GM18505 (cell line): ENCODE measurements at regions not wholly inside any gene's neighbourhood (a gene's known extent, or its start where the extent isn't known, plus 50 kb on each side); places are given as distances from the start of the nearest gene placed in this dataset.

Experiments
- ATAC-seq: cut with Tn5 transposase; IDR thresholded peaks from one replicate; pipeline ENCODE4 v1.9.1; 2021; ENCODE audit not compliant: unreplicated experiment
- POLR2A ChIP-seq: IDR thresholded peaks from 4 replicates; pipeline ENCODE4 v1.6.1; 2011; ENCODE audit warnings: borderline replicate concordance; ENCODE audit not compliant: insufficient read depth, insufficient read length; ENCODE audit errors: extremely low read depth

GRCh38 chr17:45679426-45679825 is 104.7 kb upstream of the CRHR1 start:
- TF ChIP-seq POLR2A = no peak
- ATAC-seq = no peak

GRCh38 chr17:45680360-45680759 is 103.8 kb upstream of the CRHR1 start:
- no peak for ATAC-seq
- TF ChIP-seq POLR2A = no peak

DNA sequence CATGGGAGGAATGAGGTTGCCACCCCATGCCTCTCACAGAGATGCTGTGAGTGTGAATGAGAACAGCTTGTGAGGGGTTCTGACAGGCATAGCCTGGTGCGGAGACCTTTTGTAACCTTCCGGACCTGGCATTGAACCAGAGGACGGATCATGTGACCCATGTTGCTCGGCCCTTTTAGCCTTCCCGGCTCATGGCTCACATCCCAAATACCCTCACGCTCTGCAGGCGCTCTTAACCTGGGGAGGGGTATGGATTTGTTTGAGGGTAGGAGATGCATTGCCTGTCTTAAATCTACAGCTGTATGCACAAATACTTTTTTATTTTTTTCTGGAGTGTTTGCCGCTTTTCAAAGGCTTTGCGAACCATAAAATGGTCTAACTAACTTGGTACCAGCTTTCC is 102.4 kb upstream of the CRHR1 start:
- no peak for TF ChIP-seq POLR2A
- ATAC-seq = no peak

DNA sequence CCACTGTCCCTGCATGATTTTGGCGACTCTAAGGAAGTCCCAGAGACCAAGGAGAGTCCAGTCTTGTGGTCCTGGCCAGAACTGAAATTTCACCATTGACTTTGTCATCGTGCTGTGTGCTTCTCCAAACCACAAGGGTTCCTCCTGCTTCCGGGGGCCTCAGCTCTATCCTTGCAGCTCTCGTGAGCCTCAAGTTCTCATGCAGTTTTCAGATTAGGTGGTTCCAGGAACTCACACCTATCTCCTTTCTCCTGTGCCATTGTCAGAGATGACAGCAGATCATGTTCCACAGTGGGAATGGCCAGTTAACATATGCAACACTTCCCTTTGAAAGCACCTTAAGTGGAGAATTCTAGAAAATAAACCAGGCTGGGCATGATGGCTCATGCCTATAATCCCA is 97.9 kb upstream of the CRHR1 start:
- TF ChIP-seq POLR2A = no peak
- ATAC-seq = no peak

DNA sequence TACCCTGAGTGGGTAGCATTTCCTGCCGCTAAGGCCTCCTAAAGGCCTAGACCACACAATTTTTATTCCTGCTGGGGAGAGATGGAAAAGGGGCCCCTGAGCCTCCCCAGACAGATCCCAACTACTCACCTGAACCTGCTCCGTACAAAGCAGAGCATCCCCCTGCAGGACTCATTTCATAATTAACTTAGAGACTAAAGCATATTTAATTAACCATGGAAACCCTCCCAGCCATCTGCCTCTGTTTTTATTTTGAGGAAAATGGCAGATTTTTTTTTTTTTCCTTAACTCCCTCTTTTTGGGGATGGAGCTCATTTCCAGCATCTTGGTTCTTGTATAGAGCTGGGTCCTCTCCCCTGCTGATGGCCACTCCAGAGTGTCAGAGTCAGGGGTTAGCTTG is 96.5 kb upstream of the CRHR1 start:
- ATAC-seq = no peak
- TF ChIP-seq POLR2A = no peak

DNA sequence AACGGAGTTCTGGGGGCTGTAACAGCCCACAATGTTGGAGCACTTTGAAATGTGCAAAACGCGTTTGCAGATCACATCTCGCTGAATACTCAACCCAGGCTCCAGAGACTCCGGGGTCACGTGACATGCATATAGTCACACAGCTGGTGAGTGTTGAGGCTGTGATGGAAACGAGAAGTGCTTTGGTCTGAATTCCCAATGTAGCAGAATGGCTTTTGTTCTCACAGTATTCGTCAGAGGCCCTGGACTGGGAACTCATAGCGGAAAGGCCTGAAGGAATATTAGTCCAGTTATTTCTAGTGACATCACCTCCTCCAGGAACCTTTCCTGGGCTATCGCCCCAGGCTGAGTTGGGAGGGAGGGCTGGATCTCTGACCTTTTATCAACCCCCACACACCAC is 95.8 kb upstream of the CRHR1 start:
- no peak for TF ChIP-seq POLR2A
- ATAC-seq = no peak

GRCh38 chr17:45688820-45689219 is 95.3 kb upstream of the CRHR1 start:
- no peak for TF ChIP-seq POLR2A
- no peak for ATAC-seq

- ATAC-seq = no peak
- no peak for TF ChIP-seq POLR2A
Measured at GRCh38 chr17:45689451-45689850, 94.7 kb upstream of the CRHR1 start.

DNA sequence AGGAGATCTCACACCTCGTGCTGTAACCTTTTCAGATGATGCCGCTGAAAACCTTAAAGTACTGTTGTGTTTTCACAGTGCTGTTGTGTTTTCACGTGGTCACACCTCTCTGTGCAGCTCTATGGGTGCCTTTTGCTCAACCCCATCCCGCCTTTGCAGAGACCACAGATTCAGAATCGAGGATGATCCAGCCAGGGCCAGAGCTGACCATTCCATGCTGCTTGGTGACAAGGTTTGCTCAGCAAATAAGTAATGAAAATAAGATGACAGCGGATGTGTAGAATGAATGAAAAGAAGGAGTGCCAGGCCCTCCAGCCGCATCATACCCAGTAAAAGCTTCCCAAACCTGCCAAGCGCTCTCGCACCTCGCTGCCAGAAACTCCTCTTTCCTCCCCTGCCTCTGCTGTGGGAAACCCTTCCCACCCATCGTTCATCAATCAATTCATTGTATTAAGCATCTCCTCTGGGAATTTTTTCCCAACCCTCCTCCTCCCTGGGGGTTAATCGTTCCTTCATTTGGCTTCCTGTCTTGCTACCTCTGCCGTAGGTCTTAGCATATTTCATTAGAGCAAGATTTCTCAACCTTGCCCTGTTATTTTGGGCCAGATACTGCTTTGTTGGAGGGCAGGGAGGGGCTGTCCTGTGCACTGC is 93.4 kb upstream of the CRHR1 start:
- TF ChIP-seq POLR2A = no peak
- ATAC-seq = no peak

- no peak for ATAC-seq
- no peak for TF ChIP-seq POLR2A
Measured at GRCh38 chr17:45692661-45693060, 91.5 kb upstream of the CRHR1 start.

DNA sequence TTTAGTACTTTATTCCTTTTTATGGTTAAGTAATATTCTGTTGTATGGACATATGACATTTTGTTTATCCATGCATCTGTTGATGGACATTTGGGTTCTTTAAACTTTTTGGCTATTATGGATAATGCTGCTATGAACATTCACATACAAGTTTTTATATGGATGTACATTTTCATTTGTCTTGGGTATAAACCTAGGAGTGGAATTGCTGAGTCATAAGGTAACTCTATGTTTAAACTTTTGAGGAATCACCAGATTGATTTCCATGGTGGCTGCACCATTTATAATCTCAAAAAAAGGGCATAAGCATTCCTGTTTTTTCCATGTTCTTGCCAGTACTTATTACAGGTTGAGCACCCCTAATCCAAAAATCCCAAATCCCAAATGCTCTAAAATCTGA is 90.3 kb upstream of the CRHR1 start:
- TF ChIP-seq POLR2A = no peak
- no peak for ATAC-seq

DNA sequence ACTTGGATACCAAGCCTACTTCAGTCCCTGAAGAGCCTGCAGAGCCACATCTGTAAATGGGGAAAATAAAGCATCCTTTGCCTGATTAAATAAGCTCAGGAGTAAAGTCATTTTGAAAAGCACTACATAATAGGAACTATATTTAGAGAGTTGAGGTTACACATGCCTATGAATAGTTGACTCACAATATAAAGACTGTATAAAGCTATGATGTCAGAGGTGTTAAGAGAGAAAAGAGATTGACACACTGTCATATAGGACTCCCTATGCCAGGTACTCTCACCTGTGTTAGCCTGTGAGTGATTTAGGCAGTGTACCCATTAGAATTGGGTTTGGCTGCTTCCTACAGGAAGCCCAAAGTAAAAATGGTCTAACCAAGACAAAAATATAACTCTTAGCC is 87.7 kb upstream of the CRHR1 start:
- no peak for TF ChIP-seq POLR2A
- no peak for ATAC-seq

DNA sequence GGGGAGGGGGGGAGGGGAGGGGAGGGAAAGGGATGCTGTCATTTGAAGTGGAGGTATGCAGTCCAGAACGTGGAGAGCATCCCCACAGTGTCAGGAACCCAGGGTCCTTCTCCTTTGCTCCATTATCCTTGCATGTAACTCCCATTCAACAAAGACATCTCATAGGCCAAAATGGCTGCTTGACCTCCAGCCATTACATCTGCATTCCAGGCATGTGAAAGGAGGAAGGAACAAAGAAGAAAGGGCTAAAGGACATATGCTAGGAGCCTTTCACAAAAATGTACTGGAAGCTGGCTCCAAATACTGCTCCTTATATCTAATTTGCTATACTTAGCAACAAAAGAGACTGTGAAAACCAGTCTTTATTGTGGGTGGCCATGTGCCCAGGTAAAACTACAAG is 87.0 kb upstream of the CRHR1 start:
- no peak for TF ChIP-seq POLR2A
- ATAC-seq = no peak

GRCh38 chr17:45700171-45701090 is 83.7 kb upstream of the CRHR1 start:
- ATAC-seq = no peak
- TF ChIP-seq POLR2A = no peak
